ENCODE measurements at regions not wholly inside any gene's neighbourhood (a gene's known extent, or its start where the extent isn't known, plus 50 kb on each side); places are given as distances from the start of the nearest gene placed in this dataset.

DNA sequence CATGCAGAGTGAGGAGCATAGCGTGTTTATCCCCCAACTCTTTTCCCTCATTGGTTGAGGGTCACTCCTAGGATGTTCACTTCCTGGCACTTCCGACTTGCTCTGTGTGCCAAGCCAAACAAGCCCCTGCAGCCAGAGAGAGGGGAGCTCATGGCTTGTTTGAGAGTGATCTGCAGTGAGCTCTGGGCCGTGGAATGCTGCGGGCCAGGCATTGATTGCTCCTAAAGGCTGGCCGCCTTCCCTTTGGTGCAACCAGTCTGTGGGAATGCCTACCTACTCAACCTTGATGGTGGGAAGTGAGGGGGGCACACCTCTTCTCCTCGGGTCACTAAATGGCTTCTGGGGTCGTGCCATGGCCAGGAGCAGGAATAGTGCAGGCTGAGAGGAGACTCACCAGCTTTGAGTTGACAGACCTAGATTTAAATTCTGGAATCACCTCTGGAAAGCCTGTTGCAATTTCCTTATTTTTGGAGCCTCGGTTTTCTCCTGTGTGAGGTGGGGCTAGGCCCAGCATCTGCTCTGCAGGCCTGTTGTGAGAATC is 152.0 kb upstream of the STX18 start:
- H2BK5ac ChIP-seq (ENCODE audit: low read length): no peak overlapping the region
- no peak overlapping the region for H3K14ac ChIP-seq (ENCODE audit: low read length)
- H2AFZ ChIP-seq (ENCODE audit: low read length): no peak overlapping the region
- no peak overlapping the region for H3K27ac ChIP-seq (replicated peaks; ENCODE audit: low read length)
- peaks cover 0 to 26% (median 0%) of the 10 kb centered on the region in 3 experiments for H3K27me3 ChIP-seq (ENCODE audit: control insufficient read depth in 3 of 3, insufficient read depth in 3 of 3, low read depth in 1 of 3, low read length in 3 of 3)
- H3K4me2 ChIP-seq (ENCODE audit: insufficient read depth, low read length, poor library complexity, severe bottlenecking): no peak overlapping the region
- H2AK5ac ChIP-seq (ENCODE audit: low read depth, low read length): no peak overlapping the region
- no peak overlapping the region for H3K4me3 ChIP-seq (ENCODE audit: low read length in 2 of 2)
- no peaks in the 10 kb centered on the region for H3K79me1 ChIP-seq (ENCODE audit: low read depth, low read length)
- H2BK120ac ChIP-seq (ENCODE audit: low read depth, low read length): no peak overlapping the region
- H3K9me3 ChIP-seq (replicated peaks in 1 of 2; ENCODE audit: control insufficient read depth in 2 of 2, insufficient read depth in 1 of 2, low read depth in 1 of 2, low read length in 2 of 2): peaks cover 0 to 8% of the 10 kb centered on the region in 2 donors
- H4K91ac ChIP-seq (ENCODE audit: low read depth, low read length, poor library complexity): no peak overlapping the region
- peaks cover 0 to 1% of the 10 kb centered on the region in 2 donors for H3K36me3 ChIP-seq (replicated peaks in 1 of 2; ENCODE audit: control insufficient read depth in 2 of 2, insufficient read depth in 2 of 2, low read length in 2 of 2)
- H3K18ac ChIP-seq (ENCODE audit: low read length): no peak overlapping the region
- H3K4me1 ChIP-seq (ENCODE audit: control insufficient read depth in 2 of 2, insufficient read depth in 1 of 2, low read depth in 1 of 2, low read length in 2 of 2): peaks cover 2 to 3% of the 10 kb centered on the region in 2 donors
- H2BK15ac ChIP-seq (ENCODE audit: low read length): no peak overlapping the region
- H4K8ac ChIP-seq (ENCODE audit: low read depth, low read length): no peak overlapping the region
- WGBS, 2 donors (ENCODE audit: extremely low coverage in 2 of 2, insufficient read length in 2 of 2, insufficient replicate concordance in 1 of 2): no CpG with 5 or more reads among the region's 8 CpGs
- peak overlapping the region; percentile 14 for H3K9ac ChIP-seq (ENCODE audit: low read depth, low read length, poor library complexity)
- no peak overlapping the region for H3K4ac ChIP-seq (ENCODE audit: low read length)
- H2BK12ac ChIP-seq (ENCODE audit: low read length): no peak overlapping the region
- peak overlapping the region; percentile 6 for H3K23ac ChIP-seq (ENCODE audit: low read depth, low read length, poor library complexity)
- no peak for DNase-seq (ENCODE audit: low spot score)

DNA sequence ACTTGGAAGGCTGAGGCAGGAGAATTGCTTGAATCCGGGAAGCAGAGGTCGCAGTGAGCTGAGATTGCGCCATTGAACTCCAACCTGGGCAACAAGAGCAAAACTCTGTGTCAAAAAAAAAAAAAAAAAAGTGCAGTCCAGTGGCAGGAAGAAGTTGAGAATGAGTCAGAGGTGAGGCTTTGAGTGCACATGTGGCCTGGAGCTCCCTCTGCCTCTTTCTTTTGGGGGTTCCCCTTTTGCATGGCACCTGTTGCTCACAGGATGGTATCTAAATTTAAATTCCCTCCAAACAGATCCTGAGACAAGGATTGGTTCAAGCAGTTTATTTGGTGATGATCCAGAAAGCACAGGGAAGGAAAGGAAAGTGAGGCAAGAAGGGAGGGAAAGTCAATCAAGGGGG is 151.4 kb upstream of the STX18 start:
- H4K91ac ChIP-seq (ENCODE audit: low read depth, low read length, poor library complexity): no peak overlapping the region
- H3K27me3 ChIP-seq (ENCODE audit: control insufficient read depth in 3 of 3, insufficient read depth in 3 of 3, low read depth in 1 of 3, low read length in 3 of 3): peaks cover 0 to 26% (median 0%) of the 10 kb centered on the region in 3 experiments
- H3K9ac ChIP-seq (ENCODE audit: low read depth, low read length, poor library complexity): no peak overlapping the region
- no peaks in the 10 kb centered on the region for H3K79me1 ChIP-seq (ENCODE audit: low read depth, low read length)
- H3K4ac ChIP-seq (ENCODE audit: low read length): no peak overlapping the region
- peaks cover 0 to 1% of the 10 kb centered on the region in 2 donors for H3K36me3 ChIP-seq (replicated peaks in 1 of 2; ENCODE audit: control insufficient read depth in 2 of 2, insufficient read depth in 2 of 2, low read length in 2 of 2)
- no peak overlapping the region for H3K23ac ChIP-seq (ENCODE audit: low read depth, low read length, poor library complexity)
- H2BK5ac ChIP-seq (ENCODE audit: low read length): no peak overlapping the region
- H4K8ac ChIP-seq (ENCODE audit: low read depth, low read length): no peak overlapping the region
- H2AFZ ChIP-seq (ENCODE audit: low read length): no peak overlapping the region
- no peak overlapping the region for H3K4me3 ChIP-seq (ENCODE audit: low read length in 2 of 2)
- H2BK15ac ChIP-seq (ENCODE audit: low read length): no peak overlapping the region
- peaks cover 3% of the 10 kb centered on the region in 2 donors for H3K4me1 ChIP-seq (ENCODE audit: control insufficient read depth in 2 of 2, insufficient read depth in 1 of 2, low read depth in 1 of 2, low read length in 2 of 2)
- H3K27ac ChIP-seq (replicated peaks; ENCODE audit: low read length): no peak overlapping the region
- no peak overlapping the region for H2BK120ac ChIP-seq (ENCODE audit: low read depth, low read length)
- no CpG with 5 or more reads among the region's 3 CpGs for WGBS, 2 donors (ENCODE audit: extremely low coverage in 2 of 2, insufficient read length in 2 of 2, insufficient replicate concordance in 1 of 2)
- H2BK12ac ChIP-seq (ENCODE audit: low read length): no peak overlapping the region
- no peak overlapping the region for H3K4me2 ChIP-seq (ENCODE audit: insufficient read depth, low read length, poor library complexity, severe bottlenecking)
- H3K14ac ChIP-seq (ENCODE audit: low read length): no peak overlapping the region
- H2AK5ac ChIP-seq (ENCODE audit: low read depth, low read length): no peak overlapping the region
- no peak overlapping the region for H3K18ac ChIP-seq (ENCODE audit: low read length)
- DNase-seq (ENCODE audit: low spot score): no peak
- peaks cover 0 to 8% of the 10 kb centered on the region in 2 donors for H3K9me3 ChIP-seq (replicated peaks in 1 of 2; ENCODE audit: control insufficient read depth in 2 of 2, insufficient read depth in 1 of 2, low read depth in 1 of 2, low read length in 2 of 2)

DNA sequence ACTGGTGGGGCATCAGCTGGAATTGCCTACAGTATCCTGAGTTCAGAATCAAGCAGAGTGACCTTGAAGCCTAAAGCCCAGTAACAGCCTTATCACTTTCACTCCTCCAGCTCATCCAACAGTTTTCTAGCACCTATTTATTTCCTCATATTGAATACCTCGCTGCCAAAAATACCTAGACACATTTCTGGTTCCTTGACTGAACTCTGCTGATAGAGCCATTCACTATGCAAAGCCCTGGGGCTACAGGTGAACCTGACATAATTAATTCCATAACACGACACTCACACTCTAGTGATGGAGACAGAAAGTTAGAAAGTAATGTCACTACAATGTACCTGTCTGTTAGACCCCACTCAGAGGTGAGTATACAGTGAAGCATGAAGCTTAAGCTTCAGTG is 149.0 kb upstream of the STX18 start:
- no peak overlapping the region for H2AFZ ChIP-seq (ENCODE audit: low read length)
- H2BK120ac ChIP-seq (ENCODE audit: low read depth, low read length): no peak overlapping the region
- no peak overlapping the region for H2BK15ac ChIP-seq (ENCODE audit: low read length)

DNA sequence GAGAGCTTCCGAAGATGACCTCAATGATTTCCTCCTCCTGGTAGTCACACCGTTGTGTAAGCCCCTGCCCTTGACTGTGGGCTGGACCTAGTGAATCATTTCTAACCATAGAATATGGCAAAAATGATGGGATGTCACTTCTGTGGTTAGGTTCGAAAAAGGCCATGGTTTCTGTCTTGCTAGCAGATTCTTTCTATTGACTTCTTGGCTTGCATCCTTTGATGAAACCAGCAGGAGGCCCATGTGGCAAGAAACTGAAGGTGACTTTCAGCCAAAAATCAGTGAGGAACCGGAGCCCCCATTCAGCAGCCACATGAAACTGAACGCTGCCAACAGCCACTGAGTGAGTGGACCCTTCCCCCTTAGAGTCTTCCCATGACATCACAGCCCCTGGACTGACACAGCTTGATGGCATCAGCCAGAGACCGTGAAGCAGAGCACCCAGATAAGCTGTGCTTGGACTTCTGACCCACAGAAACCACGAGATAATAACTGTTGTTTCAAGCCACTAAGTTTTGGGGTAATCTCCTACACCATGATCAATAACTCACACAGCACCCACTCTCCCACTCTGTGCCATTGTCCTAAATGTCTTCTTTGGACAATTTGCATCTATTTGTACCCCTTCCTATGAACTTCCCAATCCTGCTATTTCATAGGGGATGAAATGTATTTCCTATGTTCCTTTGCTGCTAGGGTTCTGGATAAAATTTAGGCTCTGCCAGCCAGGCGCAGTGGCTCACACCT is 148.0 kb upstream of the STX18 start:
- Histone ChIP-seq H3K27me3 (ENCODE audit: control insufficient read depth in 3 of 3, insufficient read depth in 3 of 3, low read depth in 1 of 3, low read length in 3 of 3) (peaks cover 0 to 9% (median 0%) of the 10 kb centered on the region in 3 experiments), H2BK120ac (ENCODE audit: low read depth, low read length) (no peak overlapping the region), H3K4ac (ENCODE audit: low read length) (no peak overlapping the region), H3K9ac (ENCODE audit: low read depth, low read length, poor library complexity) (no peak overlapping the region), H3K4me3 (ENCODE audit: low read length in 2 of 2) (no peak overlapping the region), H2AFZ (ENCODE audit: low read length) (no peak overlapping the region), H2BK5ac (ENCODE audit: low read length) (no peak overlapping the region), H2BK12ac (ENCODE audit: low read length) (no peak overlapping the region), H3K23ac (ENCODE audit: low read depth, low read length, poor library complexity) (no peak overlapping the region), H3K9me3 (replicated peaks in 1 of 2; ENCODE audit: control insufficient read depth in 2 of 2, insufficient read depth in 1 of 2, low read depth in 1 of 2, low read length in 2 of 2) (peaks cover 0 to 8% of the 10 kb centered on the region in 2 donors), H3K36me3 (replicated peaks in 1 of 2; ENCODE audit: control insufficient read depth in 2 of 2, insufficient read depth in 2 of 2, low read length in 2 of 2) (peaks cover 0 to 1% of the 10 kb centered on the region in 2 donors), H3K4me1 (ENCODE audit: control insufficient read depth in 2 of 2, insufficient read depth in 1 of 2, low read depth in 1 of 2, low read length in 2 of 2) (peaks cover 4 to 13% of the 10 kb centered on the region in 2 donors), H2BK15ac (ENCODE audit: low read length) (no peak overlapping the region), H3K18ac (ENCODE audit: low read length) (no peak overlapping the region), H4K8ac (ENCODE audit: low read depth, low read length) (no peak overlapping the region), H4K91ac (ENCODE audit: low read depth, low read length, poor library complexity) (no peak overlapping the region), H2AK5ac (ENCODE audit: low read depth, low read length) (no peak overlapping the region), H3K27ac (replicated peaks; ENCODE audit: low read length) (no peak overlapping the region), H3K4me2 (ENCODE audit: insufficient read depth, low read length, poor library complexity, severe bottlenecking) (no peak overlapping the region), H3K79me1 (ENCODE audit: low read depth, low read length) (no peaks in the 10 kb centered on the region), H3K14ac (ENCODE audit: low read length) (no peak overlapping the region)
- WGBS, 2 donors (ENCODE audit: extremely low coverage in 2 of 2, insufficient read length in 2 of 2, insufficient replicate concordance in 1 of 2): no CpG with 5 or more reads among the region's 8 CpGs
- no peak for DNase-seq (ENCODE audit: low spot score)

More for the DNA sequence above, 149.0 kb upstream of the STX18 start:
- Histone ChIP-seq H3K9me3 (replicated peaks in 1 of 2; ENCODE audit: control insufficient read depth in 2 of 2, insufficient read depth in 1 of 2, low read depth in 1 of 2, low read length in 2 of 2) (peaks cover 0 to 8% of the 10 kb centered on the region in 2 donors), H3K4me3 (ENCODE audit: low read length in 2 of 2) (no peak overlapping the region), H3K36me3 (replicated peaks in 1 of 2; ENCODE audit: control insufficient read depth in 2 of 2, insufficient read depth in 2 of 2, low read length in 2 of 2) (peaks cover 0 to 1% of the 10 kb centered on the region in 2 donors), H2BK5ac (ENCODE audit: low read length) (no peak overlapping the region), H3K14ac (ENCODE audit: low read length) (no peak overlapping the region), H2AK5ac (ENCODE audit: low read depth, low read length) (no peak overlapping the region), H3K23ac (ENCODE audit: low read depth, low read length, poor library complexity) (no peak overlapping the region), H3K4me1 (ENCODE audit: control insufficient read depth in 2 of 2, insufficient read depth in 1 of 2, low read depth in 1 of 2, low read length in 2 of 2) (peaks cover 4 to 6% of the 10 kb centered on the region in 2 donors), H4K91ac (ENCODE audit: low read depth, low read length, poor library complexity) (no peak overlapping the region), H3K27ac (replicated peaks; ENCODE audit: low read length) (no peak overlapping the region), H3K9ac (ENCODE audit: low read depth, low read length, poor library complexity) (no peak overlapping the region), H3K27me3 (ENCODE audit: control insufficient read depth in 3 of 3, insufficient read depth in 3 of 3, low read depth in 1 of 3, low read length in 3 of 3) (peaks cover 0 to 17% (median 0%) of the 10 kb centered on the region in 3 experiments), H3K4ac (ENCODE audit: low read length) (no peak overlapping the region), H3K79me1 (ENCODE audit: low read depth, low read length) (no peaks in the 10 kb centered on the region), H4K8ac (ENCODE audit: low read depth, low read length) (no peak overlapping the region), H3K18ac (ENCODE audit: low read length) (no peak overlapping the region), H2BK12ac (ENCODE audit: low read length) (no peak overlapping the region), H3K4me2 (ENCODE audit: insufficient read depth, low read length, poor library complexity, severe bottlenecking) (no peak overlapping the region)
- no CpG with 5 or more reads among the region's 2 CpGs for WGBS, 2 donors (ENCODE audit: extremely low coverage in 2 of 2, insufficient read length in 2 of 2, insufficient replicate concordance in 1 of 2)
- DNase-seq (ENCODE audit: low spot score): no peak
